HFF-Myc (cell line): ENCODE measurements at regions not wholly inside any gene's neighbourhood (a gene's known extent, or its start where the extent isn't known, plus 50 kb on each side); places are given as distances from the start of the nearest gene placed in this dataset.

ENCODE experiments used
- DNase-seq: peaks from one replicate; pipeline ENCODE4 v3.0.0-alpha.2; 2011; ENCODE audit warnings: low read depth; ENCODE audit errors: extremely low read depth
- H3K4me3 ChIP-seq: replicated peaks from 2 replicates; pipeline ENCODE4 v1.5.1; 2011; ENCODE audit warnings: low read depth, mild to moderate bottlenecking, control low read depth, low read length
- CTCF ChIP-seq: IDR thresholded peaks from 2 replicates; pipeline ENCODE4 v1.5.1; 2012; ENCODE audit warnings: mild to moderate bottlenecking, low read depth, low read length, control low read depth; ENCODE audit errors: missing control alignments

- H3K4me3 ChIP-seq, result no peak overlapping the region
- TF ChIP-seq CTCF, result no peak
- no peak for DNase-seq
Measured at GRCh38 chr2:139367416-139367815, 587.2 kb upstream of the NXPH2 start.

GRCh38 chr2:139366681-139367080, 586.5 kb upstream of the NXPH2 start:
- no peak for TF ChIP-seq CTCF
- DNase-seq, result no peak
- H3K4me3 ChIP-seq, result no peak overlapping the region

- no peak for TF ChIP-seq CTCF
- H3K4me3 ChIP-seq, result no peak overlapping the region
- no peak for DNase-seq
Measured at GRCh38 chr2:139365189-139365588, 585.0 kb upstream of the NXPH2 start.

- H3K4me3 ChIP-seq, result no peak overlapping the region
- no peak for DNase-seq
- no peak for TF ChIP-seq CTCF
Measured at GRCh38 chr2:139360654-139361053, 580.5 kb upstream of the NXPH2 start.

- no peak for DNase-seq
- no peak overlapping the region for H3K4me3 ChIP-seq
- TF ChIP-seq CTCF, result no peak
Measured at GRCh38 chr2:139359818-139360217, 579.6 kb upstream of the NXPH2 start.

GRCh38 chr2:139357972-139358371, 577.8 kb upstream of the NXPH2 start:
- TF ChIP-seq CTCF, result no peak
- no peak for DNase-seq
- H3K4me3 ChIP-seq, result no peak overlapping the region

- no peak for DNase-seq
- TF ChIP-seq CTCF, result no peak
- H3K4me3 ChIP-seq, result no peak overlapping the region
Measured at GRCh38 chr2:139354518-139354917, 574.3 kb upstream of the NXPH2 start.
